SK-N-SH (cell line): ENCODE measurements at regions not wholly inside any gene's neighbourhood (a gene's known extent, or its start where the extent isn't known, plus 50 kb on each side); places are given as distances from the start of the nearest gene placed in this dataset.

Experiments
- EZH2phosphoT487 ChIP-seq: fragments of 200-600 bp; sonication (generic); IDR thresholded peaks from 2 replicates; pipeline ENCODE4 v1.6.1; 2017; ENCODE audit warnings: low read depth, mixed run types, mild to moderate bottlenecking, antibody characterized with exemption, moderate library complexity, borderline replicate concordance
- GABPA ChIP-seq: IDR thresholded peaks from 2 replicates; pipeline ENCODE4 v1.4.0; 2012; ENCODE audit warnings: low read depth, mild to moderate bottlenecking
- JUND ChIP-seq: IDR thresholded peaks from 2 replicates; pipeline ENCODE4 v1.4.0; 2012
- MEF2A ChIP-seq: IDR thresholded peaks from 2 replicates; pipeline ENCODE4 v1.4.0; 2012; ENCODE audit warnings: low read depth, borderline replicate concordance
- NFIC ChIP-seq: IDR thresholded peaks from 2 replicates; pipeline ENCODE4 v1.4.0; 2012; ENCODE audit warnings: borderline replicate concordance
- RCOR1 ChIP-seq: fragments of 150-350 bp; IDR thresholded peaks from 2 replicates; pipeline ENCODE4 v1.6.1; 2017; ENCODE audit warnings: antibody characterized with exemption, low read length
- RFX5 ChIP-seq: IDR thresholded peaks from 2 replicates; pipeline ENCODE4 v1.6.1; 2012; ENCODE audit warnings: mild to moderate bottlenecking, improper control_type of control experiment, low read length
- TAF1 ChIP-seq: IDR thresholded peaks from 2 replicates; pipeline ENCODE4 v1.6.1; 2012; ENCODE audit warnings: low read depth, mild to moderate bottlenecking, low read length, moderate library complexity, borderline replicate concordance
- TCF12 ChIP-seq: IDR thresholded peaks from 2 replicates; pipeline ENCODE4 v1.4.0; 2012
- YY1 ChIP-seq: IDR thresholded peaks from 2 replicates; pipeline ENCODE4 v1.4.0; 2012; ENCODE audit warnings: low read depth, mild to moderate bottlenecking
- TF ChIP-seq, protein P1 (sequence below): IDR thresholded peaks from 2 replicates; pipeline ENCODE4 v1.6.1; 2012; ENCODE audit warnings: mild to moderate bottlenecking, low read depth, low read length, moderate library complexity
- TF ChIP-seq, protein P2 (sequence below): fragments of 200-600 bp; sonication (generic); IDR thresholded peaks from 2 replicates; pipeline ENCODE4 v1.6.1; 2017; ENCODE audit warnings: antibody characterized with exemption, mild to moderate bottlenecking, moderate library complexity
- TF ChIP-seq, protein P3 (sequence below): fragments of 150-350 bp; IDR thresholded peaks from 2 replicates; pipeline ENCODE4 v1.6.1; 2017; ENCODE audit warnings: antibody characterized with exemption, low read length, low read depth, borderline replicate concordance
- TF ChIP-seq, protein P4 (sequence below): IDR thresholded peaks from 2 replicates; pipeline ENCODE4 v1.4.0; 2012; ENCODE audit warnings: low read depth

DNA sequence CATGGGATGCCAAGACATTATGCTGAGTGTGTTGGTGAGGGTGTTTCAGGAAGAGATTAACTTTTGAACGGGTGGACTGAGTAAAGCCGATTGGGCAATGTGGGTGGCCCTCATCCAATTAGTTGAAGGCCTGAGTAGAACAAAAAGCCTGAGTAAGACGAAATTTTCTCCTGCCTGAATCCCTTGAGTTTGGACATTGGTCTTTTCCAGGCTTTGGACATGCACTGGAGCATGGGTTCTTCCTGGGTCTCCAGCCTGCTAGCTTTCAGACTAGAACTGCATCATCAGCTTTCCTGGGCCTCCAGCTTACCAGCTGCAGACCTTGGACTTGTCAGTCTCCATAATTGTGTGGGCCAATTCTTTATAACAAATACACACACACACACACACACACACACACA is 63.6 kb downstream of the NIBAN1 start:
- TF ChIP-seq RFX5 (no peak), RCOR1 (no peak), EZH2phosphoT487 (no peak), YY1 (no peak), GABPA (no peak), NFIC (no peak), TAF1 (no peak), JUND (no peak), TCF12 (no peak), MEF2A (no peak)
- TF ChIP-seq, protein P1, sequence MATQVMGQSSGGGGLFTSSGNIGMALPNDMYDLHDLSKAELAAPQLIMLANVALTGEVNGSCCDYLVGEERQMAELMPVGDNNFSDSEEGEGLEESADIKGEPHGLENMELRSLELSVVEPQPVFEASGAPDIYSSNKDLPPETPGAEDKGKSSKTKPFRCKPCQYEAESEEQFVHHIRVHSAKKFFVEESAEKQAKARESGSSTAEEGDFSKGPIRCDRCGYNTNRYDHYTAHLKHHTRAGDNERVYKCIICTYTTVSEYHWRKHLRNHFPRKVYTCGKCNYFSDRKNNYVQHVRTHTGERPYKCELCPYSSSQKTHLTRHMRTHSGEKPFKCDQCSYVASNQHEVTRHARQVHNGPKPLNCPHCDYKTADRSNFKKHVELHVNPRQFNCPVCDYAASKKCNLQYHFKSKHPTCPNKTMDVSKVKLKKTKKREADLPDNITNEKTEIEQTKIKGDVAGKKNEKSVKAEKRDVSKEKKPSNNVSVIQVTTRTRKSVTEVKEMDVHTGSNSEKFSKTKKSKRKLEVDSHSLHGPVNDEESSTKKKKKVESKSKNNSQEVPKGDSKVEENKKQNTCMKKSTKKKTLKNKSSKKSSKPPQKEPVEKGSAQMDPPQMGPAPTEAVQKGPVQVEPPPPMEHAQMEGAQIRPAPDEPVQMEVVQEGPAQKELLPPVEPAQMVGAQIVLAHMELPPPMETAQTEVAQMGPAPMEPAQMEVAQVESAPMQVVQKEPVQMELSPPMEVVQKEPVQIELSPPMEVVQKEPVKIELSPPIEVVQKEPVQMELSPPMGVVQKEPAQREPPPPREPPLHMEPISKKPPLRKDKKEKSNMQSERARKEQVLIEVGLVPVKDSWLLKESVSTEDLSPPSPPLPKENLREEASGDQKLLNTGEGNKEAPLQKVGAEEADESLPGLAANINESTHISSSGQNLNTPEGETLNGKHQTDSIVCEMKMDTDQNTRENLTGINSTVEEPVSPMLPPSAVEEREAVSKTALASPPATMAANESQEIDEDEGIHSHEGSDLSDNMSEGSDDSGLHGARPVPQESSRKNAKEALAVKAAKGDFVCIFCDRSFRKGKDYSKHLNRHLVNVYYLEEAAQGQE = no peak
- TF ChIP-seq, protein P2, sequence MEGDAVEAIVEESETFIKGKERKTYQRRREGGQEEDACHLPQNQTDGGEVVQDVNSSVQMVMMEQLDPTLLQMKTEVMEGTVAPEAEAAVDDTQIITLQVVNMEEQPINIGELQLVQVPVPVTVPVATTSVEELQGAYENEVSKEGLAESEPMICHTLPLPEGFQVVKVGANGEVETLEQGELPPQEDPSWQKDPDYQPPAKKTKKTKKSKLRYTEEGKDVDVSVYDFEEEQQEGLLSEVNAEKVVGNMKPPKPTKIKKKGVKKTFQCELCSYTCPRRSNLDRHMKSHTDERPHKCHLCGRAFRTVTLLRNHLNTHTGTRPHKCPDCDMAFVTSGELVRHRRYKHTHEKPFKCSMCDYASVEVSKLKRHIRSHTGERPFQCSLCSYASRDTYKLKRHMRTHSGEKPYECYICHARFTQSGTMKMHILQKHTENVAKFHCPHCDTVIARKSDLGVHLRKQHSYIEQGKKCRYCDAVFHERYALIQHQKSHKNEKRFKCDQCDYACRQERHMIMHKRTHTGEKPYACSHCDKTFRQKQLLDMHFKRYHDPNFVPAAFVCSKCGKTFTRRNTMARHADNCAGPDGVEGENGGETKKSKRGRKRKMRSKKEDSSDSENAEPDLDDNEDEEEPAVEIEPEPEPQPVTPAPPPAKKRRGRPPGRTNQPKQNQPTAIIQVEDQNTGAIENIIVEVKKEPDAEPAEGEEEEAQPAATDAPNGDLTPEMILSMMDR = no peak
- TF ChIP-seq, protein P3, sequence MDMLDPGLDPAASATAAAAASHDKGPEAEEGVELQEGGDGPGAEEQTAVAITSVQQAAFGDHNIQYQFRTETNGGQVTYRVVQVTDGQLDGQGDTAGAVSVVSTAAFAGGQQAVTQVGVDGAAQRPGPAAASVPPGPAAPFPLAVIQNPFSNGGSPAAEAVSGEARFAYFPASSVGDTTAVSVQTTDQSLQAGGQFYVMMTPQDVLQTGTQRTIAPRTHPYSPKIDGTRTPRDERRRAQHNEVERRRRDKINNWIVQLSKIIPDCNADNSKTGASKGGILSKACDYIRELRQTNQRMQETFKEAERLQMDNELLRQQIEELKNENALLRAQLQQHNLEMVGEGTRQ = no peak
- TF ChIP-seq, protein P4, sequence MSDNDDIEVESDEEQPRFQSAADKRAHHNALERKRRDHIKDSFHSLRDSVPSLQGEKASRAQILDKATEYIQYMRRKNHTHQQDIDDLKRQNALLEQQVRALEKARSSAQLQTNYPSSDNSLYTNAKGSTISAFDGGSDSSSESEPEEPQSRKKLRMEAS = no peak
